MM.1S (cell line): ENCODE measurements at regions not wholly inside any gene's neighbourhood (a gene's known extent, or its start where the extent isn't known, plus 50 kb on each side); places are given as distances from the start of the nearest gene placed in this dataset.

Experiments used
- CTCF ChIP-seq: fragments of 300-600 bp; sonication (generic); IDR thresholded peaks from 2 replicates; pipeline ENCODE4 v1.5.1; 2016; ENCODE audit warnings: antibody characterized with exemption, low read length, mixed read lengths
- EZH2 ChIP-seq: fragments of 300-600 bp; sonication (generic); optimal IDR thresholded peaks from 2 replicates; pipeline ENCODE3; 2017; ENCODE audit warnings: low read depth, mild to moderate bottlenecking, antibody characterized with exemption, low read length, mixed read lengths
- EZH2phosphoT487 ChIP-seq: fragments of 300-600 bp; sonication (generic); IDR thresholded peaks from 2 replicates; pipeline ENCODE4 v1.6.1; 2018; ENCODE audit warnings: antibody characterized with exemption, low read length

GRCh38 chr4:44908565-44908964, 182.2 kb upstream of the GNPDA2 start:
- TF ChIP-seq CTCF, result no peak
- TF ChIP-seq EZH2, result no peak
- TF ChIP-seq EZH2phosphoT487, result no peak
